ENCODE measurements at regions not wholly inside any gene's neighbourhood (a gene's known extent, or its start where the extent isn't known, plus 50 kb on each side); places are given as distances from the start of the nearest gene placed in this dataset.

- H3K36me3 Mint-ChIP-seq = no peaks in the 10 kb centered on the region
- H3K27ac Mint-ChIP-seq = no peak overlapping the region
- ATAC-seq (replicated peaks in 1 of 4) (no peak), DNase-seq (no peak)
- no peaks in the 10 kb centered on the region for H3K4me1 Mint-ChIP-seq
- H3K9me3 Mint-ChIP-seq = peaks cover 0 to 14% (median 0%) of the 10 kb centered on the region in 3 donors
- POLR2A ChIA-PET = no interaction called here
- Histone ChIP-seq H3K27ac (ENCODE audit: low read length) (no peak overlapping the region), H3K36me3 (ENCODE audit: control insufficient read depth in 2 of 2, extremely low read depth in 1 of 2, insufficient read depth in 1 of 2, low read length in 1 of 2) (no peaks in the 10 kb centered on the region), H3K27me3 (replicated peaks in 1 of 2; ENCODE audit: control insufficient read depth in 2 of 2, extremely low read depth in 1 of 2, insufficient read depth in 2 of 2, low read length in 1 of 2) (peaks cover 0 to 3% of the 10 kb centered on the region in 2 experiments), H3K4me1 (ENCODE audit: control insufficient read depth in 1 of 2, extremely low read depth in 1 of 2, insufficient read depth in 2 of 2, low read length in 2 of 2) (no peaks in the 10 kb centered on the region), H3K9me3 (no peaks in the 10 kb centered on the region), H3K4me3 (ENCODE audit: control insufficient read depth in 1 of 2, extremely low read depth in 1 of 2, low read length in 1 of 2) (no peak overlapping the region)
- CTCF ChIA-PET = no interaction called here
- WGBS (ENCODE audit: insufficient coverage) = 60% methylated on average over 1 of the region's 4 CpGs
- no peak overlapping the region for H3K4me3 Mint-ChIP-seq
- H3K27me3 Mint-ChIP-seq = peaks cover 17 to 19% of the 10 kb centered on the region in 2 donors
These were observed 80.7 kb upstream of the OLFM4 start for GRCh38 chr13:52947921-52948373.

- H3K9me3 ChIP-seq = no peaks in the 10 kb centered on the region
- H3K4me1 Mint-ChIP-seq = no peaks in the 10 kb centered on the region
- no peak overlapping the region for H3K4me3 Mint-ChIP-seq
- no peaks in the 10 kb centered on the region for H3K36me3 ChIP-seq (ENCODE audit: control insufficient read depth in 2 of 2, extremely low read depth in 1 of 2, insufficient read depth in 1 of 2, low read length in 1 of 2)
- 58% methylated on average over 2 of the region's 3 CpGs for WGBS (ENCODE audit: insufficient coverage)
- no peaks in the 10 kb centered on the region for H3K36me3 Mint-ChIP-seq
- H3K27me3 Mint-ChIP-seq = peaks cover 12 to 18% of the 10 kb centered on the region in 2 donors
- no peaks in the 10 kb centered on the region for H3K4me1 ChIP-seq (ENCODE audit: control insufficient read depth in 1 of 2, extremely low read depth in 1 of 2, insufficient read depth in 2 of 2, low read length in 2 of 2)
- no peak overlapping the region for H3K27ac ChIP-seq (ENCODE audit: low read length)
- peaks cover 0 to 6% of the 10 kb centered on the region in 2 experiments for H3K27me3 ChIP-seq (replicated peaks in 1 of 2; ENCODE audit: control insufficient read depth in 2 of 2, extremely low read depth in 1 of 2, insufficient read depth in 2 of 2, low read length in 1 of 2)
- H3K4me3 ChIP-seq (ENCODE audit: control insufficient read depth in 1 of 2, extremely low read depth in 1 of 2, low read length in 1 of 2) = no peak overlapping the region
- DNase-seq (no peak), ATAC-seq (replicated peaks in 1 of 4) (no peak)
- H3K27ac Mint-ChIP-seq = no peak overlapping the region
- ChIA-PET POLR2A (no interaction called here), CTCF (no interaction called here)
- peaks cover 0 to 14% (median 0%) of the 10 kb centered on the region in 3 donors for H3K9me3 Mint-ChIP-seq
These were observed 83.3 kb upstream of the OLFM4 start for GRCh38 chr13:52945348-52945747.

- DNase-seq = no peak
- H3K36me3 Mint-ChIP-seq = no peaks in the 10 kb centered on the region
These were observed 83.9 kb upstream of the OLFM4 start for GRCh38 chr13:52944697-52945096.

GRCh38 chr13:52938065-52938464 lies 89.6 kb upstream of the PCDH8 start:
- H3K27me3 ChIP-seq (replicated peaks in 1 of 2; ENCODE audit: control insufficient read depth in 2 of 2, extremely low read depth in 1 of 2, insufficient read depth in 2 of 2, low read length in 1 of 2) = peaks cover 0 to 3% of the 10 kb centered on the region in 2 experiments
- H3K4me3 Mint-ChIP-seq = no peak overlapping the region
- WGBS (ENCODE audit: insufficient coverage) = 94% methylated on average over 2 of the region's 3 CpGs
- no peaks in the 10 kb centered on the region for H3K9me3 ChIP-seq
- H3K36me3 Mint-ChIP-seq = no peaks in the 10 kb centered on the region
- H3K27me3 Mint-ChIP-seq = peaks cover 4 to 5% of the 10 kb centered on the region in 2 donors
- H3K27ac Mint-ChIP-seq = no peak overlapping the region
- no peak overlapping the region for H3K4me3 ChIP-seq (ENCODE audit: control insufficient read depth in 1 of 2, extremely low read depth in 1 of 2, low read length in 1 of 2)
- H3K9me3 Mint-ChIP-seq = no peaks in the 10 kb centered on the region
- H3K4me1 Mint-ChIP-seq = no peaks in the 10 kb centered on the region
- ChIA-PET POLR2A (no interaction called here), CTCF (no interaction called here)
- DNase-seq = no peak
- ATAC-seq (replicated peaks in 1 of 4) = no peak
- no peak overlapping the region for H3K27ac ChIP-seq (ENCODE audit: low read length)
- H3K4me1 ChIP-seq (ENCODE audit: control insufficient read depth in 1 of 2, extremely low read depth in 1 of 2, insufficient read depth in 2 of 2, low read length in 2 of 2) = no peaks in the 10 kb centered on the region
- H3K36me3 ChIP-seq (ENCODE audit: control insufficient read depth in 2 of 2, extremely low read depth in 1 of 2, insufficient read depth in 1 of 2, low read length in 1 of 2) = no peaks in the 10 kb centered on the region

More at GRCh38 chr13:52944697-52945096, 83.9 kb upstream of the OLFM4 start:
- H3K4me3 ChIP-seq (ENCODE audit: control insufficient read depth in 1 of 2, extremely low read depth in 1 of 2, low read length in 1 of 2) = no peak overlapping the region
- no peak overlapping the region for H3K27ac ChIP-seq (ENCODE audit: low read length)
- H3K27me3 Mint-ChIP-seq = peaks cover 12 to 21% of the 10 kb centered on the region in 2 donors
- ChIA-PET CTCF (no interaction called here), POLR2A (no interaction called here)
- no peak overlapping the region for H3K4me3 Mint-ChIP-seq
- H3K4me1 ChIP-seq (ENCODE audit: control insufficient read depth in 1 of 2, extremely low read depth in 1 of 2, insufficient read depth in 2 of 2, low read length in 2 of 2) = no peaks in the 10 kb centered on the region
- no peaks in the 10 kb centered on the region for H3K4me1 Mint-ChIP-seq
- no peak overlapping the region for H3K27ac Mint-ChIP-seq
- no peak for ATAC-seq (replicated peaks in 1 of 4)
- peaks cover 0 to 14% (median 0%) of the 10 kb centered on the region in 3 donors for H3K9me3 Mint-ChIP-seq
- H3K9me3 ChIP-seq = no peaks in the 10 kb centered on the region
- peaks cover 0 to 6% of the 10 kb centered on the region in 2 experiments for H3K27me3 ChIP-seq (replicated peaks in 1 of 2; ENCODE audit: control insufficient read depth in 2 of 2, extremely low read depth in 1 of 2, insufficient read depth in 2 of 2, low read length in 1 of 2)
- no peaks in the 10 kb centered on the region for H3K36me3 ChIP-seq (ENCODE audit: control insufficient read depth in 2 of 2, extremely low read depth in 1 of 2, insufficient read depth in 1 of 2, low read length in 1 of 2)

GRCh38 chr13:52936806-52937205 lies 88.4 kb upstream of the PCDH8 start:
- no peak for ATAC-seq (replicated peaks in 1 of 4)
- Histone ChIP-seq H3K9me3 (no peaks in the 10 kb centered on the region), H3K4me1 (ENCODE audit: control insufficient read depth in 1 of 2, extremely low read depth in 1 of 2, insufficient read depth in 2 of 2, low read length in 2 of 2) (no peaks in the 10 kb centered on the region), H3K36me3 (ENCODE audit: control insufficient read depth in 2 of 2, extremely low read depth in 1 of 2, insufficient read depth in 1 of 2, low read length in 1 of 2) (no peaks in the 10 kb centered on the region), H3K27me3 (replicated peaks in 1 of 2; ENCODE audit: control insufficient read depth in 2 of 2, extremely low read depth in 1 of 2, insufficient read depth in 2 of 2, low read length in 1 of 2) (peaks cover 0 to 3% of the 10 kb centered on the region in 2 experiments), H3K27ac (ENCODE audit: low read length) (no peak overlapping the region), H3K4me3 (ENCODE audit: control insufficient read depth in 1 of 2, extremely low read depth in 1 of 2, low read length in 1 of 2) (no peak overlapping the region)
- POLR2A ChIA-PET = no interaction called here
- no peak for DNase-seq
- H3K27me3 Mint-ChIP-seq = peaks cover 4 to 5% of the 10 kb centered on the region in 2 donors
- H3K36me3 Mint-ChIP-seq = no peaks in the 10 kb centered on the region
- CTCF ChIA-PET = no interaction called here
- whole genome bisulfite sequencing (ENCODE audit: insufficient coverage) = 92% methylated on average over 2 of the region's 2 CpGs
- H3K4me3 Mint-ChIP-seq = no peak overlapping the region
- no peaks in the 10 kb centered on the region for H3K9me3 Mint-ChIP-seq
- H3K4me1 Mint-ChIP-seq = no peaks in the 10 kb centered on the region
- no peak overlapping the region for H3K27ac Mint-ChIP-seq

GRCh38 chr13:52934258-52934657 lies 85.8 kb upstream of the PCDH8 start:
- Histone ChIP-seq H3K9me3 (no peaks in the 10 kb centered on the region), H3K27ac (ENCODE audit: low read length) (no peak overlapping the region), H3K36me3 (ENCODE audit: control insufficient read depth in 2 of 2, extremely low read depth in 1 of 2, insufficient read depth in 1 of 2, low read length in 1 of 2) (no peaks in the 10 kb centered on the region), H3K27me3 (replicated peaks in 1 of 2; ENCODE audit: control insufficient read depth in 2 of 2, extremely low read depth in 1 of 2, insufficient read depth in 2 of 2, low read length in 1 of 2) (no peaks in the 10 kb centered on the region), H3K4me1 (ENCODE audit: control insufficient read depth in 1 of 2, extremely low read depth in 1 of 2, insufficient read depth in 2 of 2, low read length in 2 of 2) (no peaks in the 10 kb centered on the region), H3K4me3 (ENCODE audit: control insufficient read depth in 1 of 2, extremely low read depth in 1 of 2, low read length in 1 of 2) (no peak overlapping the region)
- no peaks in the 10 kb centered on the region for H3K36me3 Mint-ChIP-seq
- 47% methylated on average over 5 of the region's 7 CpGs for WGBS (ENCODE audit: insufficient coverage)
- no peak for ATAC-seq (replicated peaks in 1 of 4)
- H3K27ac Mint-ChIP-seq = no peak overlapping the region
- H3K4me1 Mint-ChIP-seq = no peaks in the 10 kb centered on the region
- ChIA-PET CTCF (interaction anchor here in 1 of 2 donors (0.6 kb wide), 1 partner anchor 37 kb away, joined by 3 read pairs; no protein-coding TSS in a partner anchor), POLR2A (no interaction called here)
- no peaks in the 10 kb centered on the region for H3K9me3 Mint-ChIP-seq
- no peak for DNase-seq
- H3K27me3 Mint-ChIP-seq = peaks cover 0 to 5% of the 10 kb centered on the region in 2 donors
- no peak overlapping the region for H3K4me3 Mint-ChIP-seq

Measured in T-cell (primary cell).